Upper lobe of left lung (tissue), 4 donors: ENCODE measurements at regions not wholly inside any gene's neighbourhood (a gene's known extent, or its start where the extent isn't known, plus 50 kb on each side); places are given as distances from the start of the nearest gene placed in this dataset.

Experiments
- CTCF ChIP-seq, 6 experiments: fragments of 450-650 bp in 4 of 6; fragments of 200-600 bp in 2 of 6; sonication (generic) in 2 of 6; IDR thresholded peaks; one replicate each; pipeline ENCODE4 v1.5.1; 2016 to 2019; ENCODE audit warnings: antibody characterized with exemption in 6 of 6
- EP300 ChIP-seq, 4 donors: sonication (generic); formaldehyde crosslinking; IDR thresholded peaks; one replicate each; pipeline ENCODE4 v1.5.1; 2017; ENCODE audit warnings: antibody characterized with exemption in 4 of 4, control low read depth in 2 of 4

DNA sequence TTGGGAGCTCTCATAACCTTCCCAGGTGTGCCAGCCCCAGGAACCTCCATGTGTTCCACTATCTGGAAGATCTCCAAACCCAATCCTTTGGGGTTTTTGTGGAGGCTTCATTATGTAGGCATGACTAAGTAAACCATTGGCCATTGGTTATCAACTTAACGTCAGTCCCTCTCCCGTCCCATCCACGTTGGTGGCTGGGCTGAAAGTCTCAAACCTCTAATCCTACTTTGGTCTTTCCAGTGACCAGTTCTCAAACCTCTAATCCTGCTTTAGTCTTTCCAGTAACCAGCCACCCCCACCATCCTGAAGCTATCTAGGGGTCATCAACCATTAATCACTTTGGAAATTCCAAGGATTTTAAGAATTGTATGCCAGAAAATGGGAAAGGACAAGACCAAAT is 704.7 kb upstream of the TMEFF2 start:
- TF ChIP-seq EP300 (IDR thresholded peaks at IDR 0.05), result no peak
- TF ChIP-seq CTCF (IDR thresholded peaks at IDR 0.05), result no peak
